ENCODE measurements at regions not wholly inside any gene's neighbourhood (a gene's known extent, or its start where the extent isn't known, plus 50 kb on each side); places are given as distances from the start of the nearest gene placed in this dataset.

- H3K4me3 ChIP-seq (ENCODE audit: low read depth, low read length), result no peak overlapping the region
- TF ChIP-seq, protein P1, sequence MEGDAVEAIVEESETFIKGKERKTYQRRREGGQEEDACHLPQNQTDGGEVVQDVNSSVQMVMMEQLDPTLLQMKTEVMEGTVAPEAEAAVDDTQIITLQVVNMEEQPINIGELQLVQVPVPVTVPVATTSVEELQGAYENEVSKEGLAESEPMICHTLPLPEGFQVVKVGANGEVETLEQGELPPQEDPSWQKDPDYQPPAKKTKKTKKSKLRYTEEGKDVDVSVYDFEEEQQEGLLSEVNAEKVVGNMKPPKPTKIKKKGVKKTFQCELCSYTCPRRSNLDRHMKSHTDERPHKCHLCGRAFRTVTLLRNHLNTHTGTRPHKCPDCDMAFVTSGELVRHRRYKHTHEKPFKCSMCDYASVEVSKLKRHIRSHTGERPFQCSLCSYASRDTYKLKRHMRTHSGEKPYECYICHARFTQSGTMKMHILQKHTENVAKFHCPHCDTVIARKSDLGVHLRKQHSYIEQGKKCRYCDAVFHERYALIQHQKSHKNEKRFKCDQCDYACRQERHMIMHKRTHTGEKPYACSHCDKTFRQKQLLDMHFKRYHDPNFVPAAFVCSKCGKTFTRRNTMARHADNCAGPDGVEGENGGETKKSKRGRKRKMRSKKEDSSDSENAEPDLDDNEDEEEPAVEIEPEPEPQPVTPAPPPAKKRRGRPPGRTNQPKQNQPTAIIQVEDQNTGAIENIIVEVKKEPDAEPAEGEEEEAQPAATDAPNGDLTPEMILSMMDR (IDR thresholded peaks at IDR 0.05; ENCODE audit: low read depth, low read length), result no peak
Observed at GRCh38 chr10:4189281-4189680, 404.3 kb upstream of the KLF6 start.

GRCh38 chr10:4188406-4188805 is 403.4 kb upstream of the KLF6 start:
- H3K4me3 ChIP-seq (ENCODE audit: low read depth, low read length), result no peak overlapping the region
- TF ChIP-seq, protein P1 (IDR thresholded peaks at IDR 0.05; ENCODE audit: low read depth, low read length), result no peak

GRCh38 chr10:4186849-4187540 is 402.0 kb upstream of the KLF6 start:
- TF ChIP-seq, protein P1 (IDR thresholded peaks at IDR 0.05; ENCODE audit: low read depth, low read length), result no peak
- no peak overlapping the region for H3K4me3 ChIP-seq (ENCODE audit: low read depth, low read length)

DNA sequence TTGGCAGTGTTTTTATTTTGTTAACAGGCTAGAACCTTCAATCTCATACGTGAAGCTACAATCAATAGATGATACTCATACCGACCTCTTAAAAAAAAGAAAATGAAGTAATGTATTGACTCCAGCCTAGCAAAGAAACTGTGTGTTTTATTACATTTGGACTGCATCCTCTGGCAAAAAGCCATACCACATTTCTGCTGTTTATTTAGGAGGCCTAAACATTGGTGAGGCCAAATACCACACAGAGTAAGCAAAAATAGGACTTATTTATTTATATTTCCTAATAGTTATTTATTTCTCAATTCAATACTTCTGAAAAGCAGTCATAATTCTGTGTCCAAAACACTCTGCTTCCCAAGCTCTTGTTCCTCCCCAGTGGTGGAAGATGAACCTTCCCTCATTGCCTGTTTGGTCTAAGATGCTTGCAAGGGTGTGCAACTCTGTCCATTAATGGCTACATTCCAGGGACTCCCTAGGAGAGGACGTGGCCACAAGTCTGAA is 398.8 kb upstream of the KLF6 start:
- TF ChIP-seq, protein P1 (IDR thresholded peaks at IDR 0.05; ENCODE audit: low read depth, low read length), result no peak
- H3K4me3 ChIP-seq (ENCODE audit: low read depth, low read length), result no peak overlapping the region

- H3K4me3 ChIP-seq (ENCODE audit: low read depth, low read length), result no peak overlapping the region
- TF ChIP-seq, protein P1 (IDR thresholded peaks at IDR 0.05; ENCODE audit: low read depth, low read length), result no peak
Observed at GRCh38 chr10:4181621-4182049, 396.6 kb upstream of the KLF6 start.

GRCh38 chr10:4181081-4181480 is 396.1 kb upstream of the KLF6 start:
- TF ChIP-seq, protein P1 (IDR thresholded peaks at IDR 0.05; ENCODE audit: low read depth, low read length), result no peak
- no peak overlapping the region for H3K4me3 ChIP-seq (ENCODE audit: low read depth, low read length)

DNA sequence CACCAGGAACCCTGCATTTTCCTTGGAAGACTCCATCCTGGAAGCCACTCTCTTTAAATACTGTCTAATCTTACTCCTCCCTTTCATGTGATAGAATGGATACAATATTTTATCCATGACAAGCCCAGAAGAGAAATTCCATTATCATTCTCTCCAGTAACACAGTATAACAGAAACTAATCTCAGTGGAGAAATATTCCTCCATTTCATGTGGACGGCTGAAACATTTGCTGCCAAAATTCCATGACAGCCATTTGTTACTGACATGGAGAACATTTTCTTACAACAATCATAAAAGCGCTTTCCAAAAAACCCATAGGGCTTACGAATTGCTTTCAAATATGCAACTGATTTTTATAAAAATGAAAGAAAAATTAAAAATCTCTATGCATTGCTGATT is 392.8 kb upstream of the KLF6 start:
- H3K4me3 ChIP-seq (ENCODE audit: low read depth, low read length), result no peak overlapping the region
- TF ChIP-seq, protein P1 (IDR thresholded peaks at IDR 0.05; ENCODE audit: low read depth, low read length), result no peak
